ENCODE measurements at regions not wholly inside any gene's neighbourhood (a gene's known extent, or its start where the extent isn't known, plus 50 kb on each side); places are given as distances from the start of the nearest gene placed in this dataset.

- no peak for TF ChIP-seq CTCF (IDR thresholded peaks at IDR 0.05 in 8 of 11, conservative IDR thresholded peaks at IDR 0.05 in 3 of 11)
- no peak for TF ChIP-seq POLR2A (IDR thresholded peaks at IDR 0.05)
- no peak for TF ChIP-seq POLR2AphosphoS5 (IDR thresholded peaks at IDR 0.05)
Observed at GRCh38 chr9:113668061-113668460, 204.5 kb downstream of the RGS3 start.

Data from spleen (tissue), 7 donors.